Thyroid gland (tissue), 4 donors: ENCODE measurements at regions not wholly inside any gene's neighbourhood (a gene's known extent, or its start where the extent isn't known, plus 50 kb on each side); places are given as distances from the start of the nearest gene placed in this dataset.

Experiments used
- POLR2A ChIP-seq, 2 donors: fragments of 450-650 bp; IDR thresholded peaks; one replicate each; pipeline ENCODE4 v1.6.1; 2017; ENCODE audit warnings: antibody characterized with exemption in 2 of 2, mild to moderate bottlenecking in 2 of 2, moderate library complexity in 1 of 2
- TF ChIP-seq, protein P1 (sequence below), 6 experiments: fragments of 200-600 bp in 3 of 6; fragments of 450-650 bp in 3 of 6; sonication (generic) in 3 of 6; IDR thresholded peaks; one replicate each; pipeline ENCODE4 v1.5.1; 2016 to 2019; ENCODE audit warnings: antibody characterized with exemption in 6 of 6, mild to moderate bottlenecking in 2 of 6, inconsistent platforms in 1 of 6, moderate library complexity in 1 of 6

DNA sequence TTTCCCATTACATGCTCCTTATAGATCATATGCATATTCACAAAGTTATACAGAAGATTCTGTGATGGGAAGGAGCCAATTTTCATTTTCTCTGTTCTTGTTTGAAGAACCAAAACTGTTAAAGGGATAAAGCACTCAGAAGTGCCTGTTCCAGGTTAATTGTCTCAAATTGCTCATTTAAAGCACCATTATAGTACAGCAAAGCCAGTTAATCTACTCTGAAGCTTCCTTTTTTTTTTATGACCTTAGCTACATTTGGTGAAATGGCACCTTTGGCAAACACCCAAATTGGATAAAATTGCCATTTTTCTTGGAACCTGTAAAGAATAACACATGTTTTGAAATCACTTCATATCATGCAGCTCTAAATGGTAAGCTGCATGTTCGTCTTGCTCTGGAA is 1092.3 kb downstream of the BCL11A start:
- no peak for TF ChIP-seq POLR2A (IDR thresholded peaks at IDR 0.05)
- TF ChIP-seq, protein P1, sequence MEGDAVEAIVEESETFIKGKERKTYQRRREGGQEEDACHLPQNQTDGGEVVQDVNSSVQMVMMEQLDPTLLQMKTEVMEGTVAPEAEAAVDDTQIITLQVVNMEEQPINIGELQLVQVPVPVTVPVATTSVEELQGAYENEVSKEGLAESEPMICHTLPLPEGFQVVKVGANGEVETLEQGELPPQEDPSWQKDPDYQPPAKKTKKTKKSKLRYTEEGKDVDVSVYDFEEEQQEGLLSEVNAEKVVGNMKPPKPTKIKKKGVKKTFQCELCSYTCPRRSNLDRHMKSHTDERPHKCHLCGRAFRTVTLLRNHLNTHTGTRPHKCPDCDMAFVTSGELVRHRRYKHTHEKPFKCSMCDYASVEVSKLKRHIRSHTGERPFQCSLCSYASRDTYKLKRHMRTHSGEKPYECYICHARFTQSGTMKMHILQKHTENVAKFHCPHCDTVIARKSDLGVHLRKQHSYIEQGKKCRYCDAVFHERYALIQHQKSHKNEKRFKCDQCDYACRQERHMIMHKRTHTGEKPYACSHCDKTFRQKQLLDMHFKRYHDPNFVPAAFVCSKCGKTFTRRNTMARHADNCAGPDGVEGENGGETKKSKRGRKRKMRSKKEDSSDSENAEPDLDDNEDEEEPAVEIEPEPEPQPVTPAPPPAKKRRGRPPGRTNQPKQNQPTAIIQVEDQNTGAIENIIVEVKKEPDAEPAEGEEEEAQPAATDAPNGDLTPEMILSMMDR (IDR thresholded peaks at IDR 0.05), result no peak
